HepG2 (cell line): ENCODE measurements at regions not wholly inside any gene's neighbourhood (a gene's known extent, or its start where the extent isn't known, plus 50 kb on each side); places are given as distances from the start of the nearest gene placed in this dataset.

Experiments
- ATAC-seq: fragments of 200-7000 bp; cut with Tn5 transposase; 3 replicates; pipeline ENCODE4 v1.9.1; 2020; ENCODE audit warnings: mild to moderate bottlenecking, moderate library complexity
- BruUV-seq: library from RNA; stranded (reverse); fragments of 400-500 nt; replicated peaks from 2 replicates; lab custom pipeline; 2021; lab: Mats Ljungman, UMichigan
- CTCF ChIA-PET: fragments of 300-600 bp; formaldehyde crosslinking; extraction: SDS; loops from one replicate; lab custom pipeline; 2021; ENCODE audit warnings: low total read pairs, inconsistent platforms, low intra/inter-chr PET ratio; lab: Yijun Ruan, JAX
- POLR2A ChIA-PET: fragments of 350-600 bp; sonication (Branson Sonifier 250); formaldehyde crosslinking; loops from one replicate; lab custom pipeline; 2020; ENCODE audit warnings: antibody characterized with exemption, inconsistent platforms; lab: Yijun Ruan, JAX
- DNase-seq: peaks from one replicate; pipeline ENCODE4 v3.0.0-alpha.2; 2015; ENCODE audit warnings: low spot score
- FAIRE-seq: peaks from 3 replicates; lab custom pipeline; 2011; peaks lifted over from hg19 to GRCh38; lab: Jason Lieb, UNC
- H2AFZ ChIP-seq: one replicate; pipeline ENCODE4 v1.6.1; 2011; ENCODE audit warnings: low read length, inconsistent platforms
- H3K27ac ChIP-seq: fragments of 300-600 bp; 3 replicates; pipeline ENCODE4 v1.8.0; 2011; ENCODE audit warnings: mixed run types, mild to moderate bottlenecking, mixed read lengths, low read length, inconsistent platforms; ENCODE audit not compliant: insufficient read depth; ENCODE audit errors: extremely low read length
- H3K27me3 ChIP-seq, 2 experiments: fragments of 200-600 bp in 1 of 2; 2 replicates in 1 of 2; 3 replicates in 1 of 2; pipeline versions ENCODE4 v1.6.0 to v1.8.0; 2011; ENCODE audit warnings: low read length in 2 of 2, mild to moderate bottlenecking in 2 of 2, moderate library complexity in 2 of 2, inconsistent platforms in 1 of 2; ENCODE audit not compliant: insufficient read depth in 2 of 2, control insufficient read depth in 1 of 2
- H3K36me3 ChIP-seq, 2 experiments: fragments of 200-600 bp in 1 of 2; replicated peaks in 1 of 2; 2 replicates in 1 of 2; 3 replicates in 1 of 2; pipeline versions ENCODE4 v1.5.1 to v1.8.0; 2011; ENCODE audit warnings: low read length in 2 of 2, inconsistent platforms in 1 of 2; ENCODE audit not compliant: insufficient read depth in 2 of 2, control insufficient read depth in 1 of 2
- H3K4me1 ChIP-seq: 2 replicates; pipeline ENCODE4 v1.5.1; 2012; ENCODE audit warnings: low read length, inconsistent platforms; ENCODE audit not compliant: insufficient read depth
- H3K4me2 ChIP-seq: 2 replicates; pipeline ENCODE4 v1.6.0; 2011; ENCODE audit warnings: low read depth, low read length, inconsistent platforms
- H3K4me3 ChIP-seq, 3 experiments: fragments of 200-600 bp in 1 of 3; sonication (generic), shearing (Covaris generic) in 1 of 3; replicated peaks in 1 of 3; 2 replicates each; pipeline ENCODE4 v1.5.1; 2011 to 2016; ENCODE audit warnings: low read length in 3 of 3, inconsistent platforms in 2 of 3, low read depth in 2 of 3, mild to moderate bottlenecking in 2 of 3, control low read depth in 1 of 3, mixed read lengths in 1 of 3; ENCODE audit not compliant: insufficient read depth in 1 of 3
- H3K79me2 ChIP-seq: one replicate; pipeline ENCODE4 v1.6.1; 2011; ENCODE audit warnings: low read length, inconsistent platforms; ENCODE audit not compliant: insufficient read depth
- H3K9ac ChIP-seq: 2 replicates; pipeline ENCODE4 v1.6.0; 2011; ENCODE audit warnings: mild to moderate bottlenecking, low read depth, low read length, inconsistent platforms; ENCODE audit not compliant: insufficient read depth
- H3K9me3 ChIP-seq: 2 replicates; pipeline ENCODE4 v1.5.1; 2012; ENCODE audit warnings: mild to moderate bottlenecking, low read length
- H4K20me1 ChIP-seq: 2 replicates; pipeline ENCODE4 v1.6.0; 2011; ENCODE audit warnings: inconsistent platforms, mild to moderate bottlenecking, low read length, moderate library complexity; ENCODE audit not compliant: insufficient read depth
- ARNT2 ChIP-seq: sonication (generic); formaldehyde crosslinking; IDR thresholded peaks from 2 replicates; pipeline ENCODE4 v1.8.0; 2022; ENCODE audit warnings: mild to moderate bottlenecking, low read depth, missing genetic modification reagents, moderate library complexity
- BRCA1 ChIP-seq: sonication (generic); formaldehyde crosslinking; IDR thresholded peaks from 2 replicates; pipeline ENCODE4 v1.4.0; 2020; ENCODE audit warnings: missing genetic modification reagents
- DNMT3B ChIP-seq: conservative IDR thresholded peaks from 2 replicates; pipeline ENCODE4 v1.6.1; 2016; ENCODE audit warnings: missing biosample characterization, control low read depth
- FOXA1 ChIP-seq, 2 experiments: fragments of 450-650 bp in 1 of 2; sonication (generic) in 1 of 2; formaldehyde crosslinking in 1 of 2; IDR thresholded peaks; 2 replicates each; pipeline versions ENCODE4 v1.4.0 to v1.6.1; 2016 to 2020; ENCODE audit warnings: missing genetic modification reagents in 1 of 2
- MZF1 ChIP-seq: sonication (generic); formaldehyde crosslinking; IDR thresholded peaks from 2 replicates; pipeline ENCODE4 v1.8.1; 2023; ENCODE audit warnings: mild to moderate bottlenecking, missing genetic modification reagents, borderline replicate concordance
- SRSF1 ChIP-seq: fragments of 200-400 bp; formaldehyde crosslinking; optimal IDR thresholded peaks from 2 replicates; pipeline ENCODE3; 2017; ENCODE audit warnings: mild to moderate bottlenecking, low read depth, low read length, moderate library complexity
- TGIF2 ChIP-seq: IDR thresholded peaks from 2 replicates; pipeline ENCODE4 v1.6.1; 2016; ENCODE audit warnings: control low read depth, missing compliant biosample characterization
- ZNF180 ChIP-seq: sonication (generic); formaldehyde crosslinking; IDR thresholded peaks from 2 replicates; pipeline ENCODE4 v1.4.0; 2020; ENCODE audit warnings: low read depth, missing genetic modification reagents, borderline replicate concordance
- ZNF24 ChIP-seq: fragments of 450-650 bp; IDR thresholded peaks from 2 replicates; pipeline ENCODE4 v1.6.1; 2017; ENCODE audit warnings: antibody characterized with exemption, mild to moderate bottlenecking
- ZNF430 ChIP-seq: sonication (generic); formaldehyde crosslinking; IDR thresholded peaks from 2 replicates; pipeline ENCODE4 v1.9.0; 2021; ENCODE audit warnings: mild to moderate bottlenecking, missing genetic modification reagents
- ZNF672 ChIP-seq: sonication (generic); formaldehyde crosslinking; IDR thresholded peaks from 2 replicates; pipeline ENCODE4 v1.8.1; 2022; ENCODE audit warnings: missing genetic modification reagents
- ZNF773 ChIP-seq: sonication (generic); formaldehyde crosslinking; IDR thresholded peaks from 2 replicates; pipeline ENCODE4 v1.4.0; 2020; ENCODE audit warnings: missing genetic modification reagents, borderline replicate concordance
- ZSCAN9 ChIP-seq: IDR thresholded peaks from 2 replicates; pipeline ENCODE4 v1.6.1; 2016; ENCODE audit warnings: borderline replicate concordance
- WGBS: methylation state at CpG from one replicate; pipeline ENCODE4 v1.1.6; 2017; ENCODE audit warnings: low lambda C conversion rate; 5-methylcytosine and 5-hydroxymethylcytosine counted together
- in situ Hi-C: cut with HindIII; loops from 2 replicates; pipeline ENCODE4 v1.10.0; 2017; ENCODE audit warnings: low pct_unique_long_range_greater_than_20kb; ENCODE audit not compliant: extremely low pct_ligation_motif_present
- intact Hi-C: fragments of 100-400 bp; cut with micrococcal nuclease; formaldehyde crosslinking; loops from one replicate; pipeline ENCODE4 v1.10.0; 2022; ENCODE audit not compliant: unreplicated experiment
- TF ChIP-seq, protein P1 (sequence below): sonication (generic); formaldehyde crosslinking; IDR thresholded peaks from 2 replicates; pipeline ENCODE4 v1.8.1; 2023; ENCODE audit warnings: mild to moderate bottlenecking, inconsistent platforms, moderate library complexity, missing genetic modification reagents, borderline replicate concordance
- TF ChIP-seq, protein P2 (sequence below): sonication (generic); formaldehyde crosslinking; IDR thresholded peaks from 2 replicates; pipeline ENCODE4 v1.5.0; 2020; ENCODE audit warnings: missing genetic modification reagents
- TF ChIP-seq, protein P3 (sequence below): sonication (generic); formaldehyde crosslinking; IDR thresholded peaks from 2 replicates; pipeline ENCODE4 v1.5.1; 2020; ENCODE audit warnings: missing genetic modification reagents, mild to moderate bottlenecking, borderline replicate concordance

DNA sequence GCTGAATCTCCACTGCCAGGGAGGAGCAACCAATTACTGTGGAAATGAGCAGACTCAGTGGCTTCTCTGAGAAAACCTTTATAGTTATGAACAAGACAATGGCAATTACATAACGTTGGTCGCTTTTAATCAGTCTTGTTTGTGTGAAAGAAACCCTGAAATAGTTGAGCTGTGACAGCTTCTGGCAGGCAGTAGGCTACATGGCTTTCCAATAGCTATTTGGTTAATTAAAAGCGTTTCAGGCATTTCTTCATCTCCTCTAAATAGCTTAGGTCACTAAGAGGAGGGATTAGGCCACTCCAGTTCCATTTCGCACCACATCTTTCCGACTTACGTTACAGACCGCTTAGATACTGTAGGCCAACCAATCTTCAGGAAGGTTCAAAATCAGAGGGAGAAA is 794.4 kb upstream of the ID2 start:
- in situ Hi-C loops = no loop called here
- H2AFZ ChIP-seq = no peak overlapping the region
- ATAC-seq (no peak), FAIRE-seq (no peak), DNase-seq (no peak)
- no peak overlapping the region for H3K27ac ChIP-seq
- peaks cover 11% of the 10 kb centered on the region; the same call in 1 of the 2 replicates for H3K4me1 ChIP-seq
- no TSS peak for BruUV-seq
- intact Hi-C loops = loop anchor here (5.0 kb wide), 1 partner anchor 35 kb away; no protein-coding TSS in a partner anchor
- H3K9ac ChIP-seq = no peak overlapping the region
- H3K4me2 ChIP-seq = no peak overlapping the region
- TF ChIP-seq ZNF430 (CRISPR knock-in tag) (no peak), ZSCAN9 (no peak), ZNF180 (CRISPR knock-in tag) (no peak), TGIF2 (CRISPR knock-in tag) (no peak), DNMT3B (no peak), ZNF672 (CRISPR knock-in tag) (no peak), ZNF24 (no peak), FOXA1 (IDR thresholded peaks at IDR 0.05) (no peak), FOXA1 (CRISPR knock-in tag; IDR thresholded peaks at IDR 0.05) (no peak), SRSF1 (no peak), ZNF773 (CRISPR knock-in tag) (no peak), ARNT2 (CRISPR knock-in tag) (no peak), MZF1 (CRISPR knock-in tag) (no peak), BRCA1 (no peak)
- TF ChIP-seq, protein P1, sequence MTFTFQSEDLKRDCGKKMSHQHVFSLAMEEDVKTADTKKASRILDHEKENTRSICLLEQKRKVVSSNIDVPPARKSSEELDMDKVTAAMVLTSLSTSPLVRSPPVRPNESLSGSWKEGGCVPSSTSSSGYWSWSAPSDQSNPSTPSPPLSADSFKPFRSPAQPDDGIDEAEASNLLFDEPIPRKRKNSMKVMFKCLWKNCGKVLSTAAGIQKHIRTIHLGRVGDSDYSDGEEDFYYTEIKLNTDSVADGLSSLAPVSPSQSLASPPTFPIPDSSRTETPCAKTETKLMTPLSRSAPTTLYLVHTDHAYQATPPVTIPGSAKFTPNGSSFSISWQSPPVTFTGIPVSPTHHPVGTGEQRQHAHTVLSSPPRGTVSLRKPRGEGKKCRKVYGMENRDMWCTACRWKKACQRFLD (CRISPR knock-in tag) = no peak
- TF ChIP-seq, protein P2, sequence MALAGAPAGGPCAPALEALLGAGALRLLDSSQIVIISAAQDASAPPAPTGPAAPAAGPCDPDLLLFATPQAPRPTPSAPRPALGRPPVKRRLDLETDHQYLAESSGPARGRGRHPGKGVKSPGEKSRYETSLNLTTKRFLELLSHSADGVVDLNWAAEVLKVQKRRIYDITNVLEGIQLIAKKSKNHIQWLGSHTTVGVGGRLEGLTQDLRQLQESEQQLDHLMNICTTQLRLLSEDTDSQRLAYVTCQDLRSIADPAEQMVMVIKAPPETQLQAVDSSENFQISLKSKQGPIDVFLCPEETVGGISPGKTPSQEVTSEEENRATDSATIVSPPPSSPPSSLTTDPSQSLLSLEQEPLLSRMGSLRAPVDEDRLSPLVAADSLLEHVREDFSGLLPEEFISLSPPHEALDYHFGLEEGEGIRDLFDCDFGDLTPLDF (CRISPR knock-in tag) = no peak
- TF ChIP-seq, protein P3, sequence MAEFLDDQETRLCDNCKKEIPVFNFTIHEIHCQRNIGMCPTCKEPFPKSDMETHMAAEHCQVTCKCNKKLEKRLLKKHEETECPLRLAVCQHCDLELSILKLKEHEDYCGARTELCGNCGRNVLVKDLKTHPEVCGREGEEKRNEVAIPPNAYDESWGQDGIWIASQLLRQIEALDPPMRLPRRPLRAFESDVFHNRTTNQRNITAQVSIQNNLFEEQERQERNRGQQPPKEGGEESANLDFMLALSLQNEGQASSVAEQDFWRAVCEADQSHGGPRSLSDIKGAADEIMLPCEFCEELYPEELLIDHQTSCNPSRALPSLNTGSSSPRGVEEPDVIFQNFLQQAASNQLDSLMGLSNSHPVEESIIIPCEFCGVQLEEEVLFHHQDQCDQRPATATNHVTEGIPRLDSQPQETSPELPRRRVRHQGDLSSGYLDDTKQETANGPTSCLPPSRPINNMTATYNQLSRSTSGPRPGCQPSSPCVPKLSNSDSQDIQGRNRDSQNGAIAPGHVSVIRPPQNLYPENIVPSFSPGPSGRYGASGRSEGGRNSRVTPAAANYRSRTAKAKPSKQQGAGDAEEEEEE (CRISPR knock-in tag) = no peak
- CTCF ChIA-PET = no interaction called here
- H3K9me3 ChIP-seq = no peaks in the 10 kb centered on the region
- H4K20me1 ChIP-seq = no peaks in the 10 kb centered on the region
- POLR2A ChIA-PET = no interaction called here
- no peaks in the 10 kb centered on the region for H3K36me3 ChIP-seq
- H3K79me2 ChIP-seq = no peaks in the 10 kb centered on the region
- no peaks in the 10 kb centered on the region for H3K27me3 ChIP-seq
- WGBS = 69% methylated on average over 7 of the region's 7 CpGs
- H3K4me3 ChIP-seq = no peak overlapping the region
